ENCODE measurements at regions not wholly inside any gene's neighbourhood (a gene's known extent, or its start where the extent isn't known, plus 50 kb on each side); places are given as distances from the start of the nearest gene placed in this dataset.

GRCh38 chr2:118670838-118671237 lies 176.6 kb downstream of the EN1 start:
- intact Hi-C loops (cut with DNase I): no loop called here
- ATAC-seq: peak; percentile 65 to 80
- DNase-seq: no peak

GRCh38 chr2:118670276-118670675 lies 177.2 kb downstream of the EN1 start:
- DNase-seq (no peak), ATAC-seq (peak in 1 of 2 donors; percentile 36)
- intact Hi-C loops (cut with DNase I): no loop called here

- ATAC-seq: no peak
- intact Hi-C loops (cut with DNase I): no loop called here
- DNase-seq: no peak
These were observed 177.8 kb downstream of the EN1 start for GRCh38 chr2:118669654-118670053.

- intact Hi-C loops (cut with DNase I): no loop called here
- ATAC-seq: peak; percentile 66 to 67
- DNase-seq: peak; percentile 29
These were observed 178.7 kb downstream of the EN1 start for GRCh38 chr2:118668431-118669424.

GRCh38 chr2:118667964-118668363 lies 179.5 kb downstream of the EN1 start:
- peak in 1 of 2 donors; percentile 9 for ATAC-seq
- DNase-seq: no peak
- intact Hi-C loops (cut with DNase I): no loop called here

- DNase-seq (no peak), ATAC-seq (no peak)
- intact Hi-C loops (cut with DNase I): no loop called here
These were observed 180.1 kb downstream of the EN1 start for GRCh38 chr2:118667348-118667747.

GRCh38 chr2:118665784-118666529 lies 181.5 kb downstream of the EN1 start:
- ATAC-seq (no peak), DNase-seq (no peak)
- intact Hi-C loops (cut with DNase I): no loop called here

- no peak for ATAC-seq
- no peak for DNase-seq
- intact Hi-C loops (cut with DNase I): no loop called here
These were observed 186.3 kb downstream of the EN1 start for GRCh38 chr2:118661179-118661578.

GRCh38 chr2:118658596-118659198 lies 188.8 kb downstream of the EN1 start:
- intact Hi-C loops (cut with DNase I): no loop called here
- no peak for DNase-seq
- no peak for ATAC-seq

GRCh38 chr2:118657466-118657865 lies 190.0 kb downstream of the EN1 start:
- intact Hi-C loops (cut with DNase I): no loop called here
- DNase-seq (no peak), ATAC-seq (no peak)

- no peak for ATAC-seq
- intact Hi-C loops (cut with DNase I): no loop called here
- no peak for DNase-seq
These were observed 192.5 kb downstream of the EN1 start for GRCh38 chr2:118654945-118655344.

- no peak for ATAC-seq
- no peak for DNase-seq
- intact Hi-C loops (cut with DNase I): no loop called here
These were observed 197.1 kb downstream of the EN1 start for GRCh38 chr2:118650327-118650726.

- intact Hi-C loops (cut with DNase I): no loop called here
- ATAC-seq (no peak), DNase-seq (no peak)
These were observed 201.6 kb downstream of the EN1 start for GRCh38 chr2:118645876-118646275.

GRCh38 chr2:118644190-118644589 lies 203.3 kb downstream of the EN1 start:
- DNase-seq (no peak), ATAC-seq (no peak)
- intact Hi-C loops (cut with DNase I): no loop called here

- ATAC-seq: no peak
- intact Hi-C loops (cut with DNase I): no loop called here
These were observed 204.2 kb downstream of the EN1 start for GRCh38 chr2:118643294-118643693.

GRCh38 chr2:118642501-118642900 lies 204.9 kb downstream of the EN1 start:
- intact Hi-C loops (cut with DNase I): no loop called here
- DNase-seq: no peak
- ATAC-seq: no peak

More at GRCh38 chr2:118643294-118643693, 204.2 kb downstream of the EN1 start:
- no peak for DNase-seq

- ATAC-seq: no peak
- intact Hi-C loops (cut with DNase I): no loop called here
- DNase-seq: no peak
These were observed 205.7 kb downstream of the EN1 start for GRCh38 chr2:118641711-118642110.

GRCh38 chr2:118639371-118639770 lies 208.1 kb downstream of the EN1 start:
- ATAC-seq: no peak

GRCh38 chr2:118638453-118638852 lies 209.0 kb downstream of the EN1 start:
- ATAC-seq: no peak
- intact Hi-C loops (cut with DNase I): no loop called here
- no peak for DNase-seq

More at GRCh38 chr2:118639371-118639770, 208.1 kb downstream of the EN1 start:
- no peak for DNase-seq
- intact Hi-C loops (cut with DNase I): no loop called here

GRCh38 chr2:118635891-118636290 lies 211.6 kb downstream of the EN1 start:
- DNase-seq: no peak
- intact Hi-C loops (cut with DNase I): no loop called here
- ATAC-seq: no peak

Measured in left cardiac atrium (tissue), 4 donors.